ENCODE measurements at regions not wholly inside any gene's neighbourhood (a gene's known extent, or its start where the extent isn't known, plus 50 kb on each side); places are given as distances from the start of the nearest gene placed in this dataset.

GRCh38 chr16:51752438-51752995 lies 601.4 kb upstream of the SALL1 start:
- ChIA-PET POLR2A (no interaction called here), CTCF (no interaction called here), RAD21 (ENCODE audit: low non-redundant PET in 1 of 2, low total read pairs in 2 of 2, uncharacterized antibody in 2 of 2, unreplicated experiment in 2 of 2) (no interaction called here)
- Histone ChIP-seq H3K27me3 (ENCODE audit: insufficient read depth, low read length) (no peaks in the 10 kb centered on the region), H3K9me3 (ENCODE audit: control insufficient read depth in 1 of 2, insufficient read depth in 1 of 2, low read depth in 1 of 2, low read length in 2 of 2) (peaks cover 5 to 9% of the 10 kb centered on the region in 2 experiments; a peak in 2 of 4 replicates), H3K9ac (ENCODE audit: low read length) (no peak overlapping the region), H3K27ac (ENCODE audit: low read depth, low read length) (no peak overlapping the region), H3K4me2 (ENCODE audit: low read length) (no peak overlapping the region), H2AFZ (ENCODE audit: low read depth, low read length, poor library complexity, severe bottlenecking) (no peak overlapping the region), H3K36me3 (ENCODE audit: control insufficient read depth in 1 of 2, insufficient read depth in 2 of 2, low read length in 2 of 2) (no peaks in the 10 kb centered on the region), H3K4me3 (replicated peaks in 1 of 2; ENCODE audit: low read depth in 1 of 2, low read length in 2 of 2) (no peak overlapping the region), H3K79me2 (ENCODE audit: insufficient read depth, low read length) (no peaks in the 10 kb centered on the region), H4K20me1 (ENCODE audit: insufficient read depth) (no peaks in the 10 kb centered on the region), H3K9me2 (ENCODE audit: insufficient read depth) (no peaks in the 10 kb centered on the region), H3K4me1 (ENCODE audit: control insufficient read depth in 1 of 2, insufficient read depth in 2 of 2, low read length in 2 of 2) (no peaks in the 10 kb centered on the region)
- BruUV-seq (replicated peaks): no TSS peak
- no peak for TF ChIP-seq REST (IDR thresholded peaks at IDR 0.05; ENCODE audit: low read depth)
- TF ChIP-seq SIN3A (IDR thresholded peaks at IDR 0.05; ENCODE audit: low read depth): no peak
- TF ChIP-seq EZH2 (IDR thresholded peaks at IDR 0.05): no peak
- TF ChIP-seq ATF3 (IDR thresholded peaks at IDR 0.05): no peak
- no peak for TF ChIP-seq ZFX (IDR thresholded peaks at IDR 0.05)
- no peak for TF ChIP-seq SRF (IDR thresholded peaks at IDR 0.05; ENCODE audit: low read depth)
- TF ChIP-seq RAD21 (IDR thresholded peaks at IDR 0.05; ENCODE audit: low read depth): no peak
- TF ChIP-seq CBX3 (IDR thresholded peaks at IDR 0.05; ENCODE audit: low read depth): no peak
- TF ChIP-seq EGR1 (IDR thresholded peaks at IDR 0.05; ENCODE audit: low read depth): no peak
- TF ChIP-seq JUND (IDR thresholded peaks at IDR 0.05): no peak
- no peak for TF ChIP-seq ELF1 (IDR thresholded peaks at IDR 0.05; ENCODE audit: borderline replicate concordance, low read depth)
- no peak for TF ChIP-seq FOSL1 (IDR thresholded peaks at IDR 0.05; ENCODE audit: low read depth)
- no peak for TF ChIP-seq CEBPB (IDR thresholded peaks at IDR 0.05; ENCODE audit: low read depth)
- no peak for TF ChIP-seq EZH2phosphoT487 (IDR thresholded peaks at IDR 0.05; ENCODE audit: borderline replicate concordance)
- no peak for TF ChIP-seq ZBTB33 (IDR thresholded peaks at IDR 0.05; ENCODE audit: extremely low read depth, insufficient replicate concordance, low read length)
- no peak for TF ChIP-seq SP1 (IDR thresholded peaks at IDR 0.05; ENCODE audit: low read depth)
- no peak for TF ChIP-seq TCF7L2 (IDR thresholded peaks at IDR 0.05; ENCODE audit: borderline replicate concordance, extremely low read depth, insufficient read depth, insufficient read length)
- TF ChIP-seq ZNF274 (IDR thresholded peaks at IDR 0.05; ENCODE audit: low read depth, low read length): no peak
- TF ChIP-seq CTCF (IDR thresholded peaks at IDR 0.05 in 2 of 3, conservative IDR thresholded peaks at IDR 0.05 in 1 of 3; ENCODE audit: borderline replicate concordance in 1 of 3, insufficient read depth in 1 of 3, low read depth in 2 of 3, low read length in 2 of 3): no peak
- intact Hi-C loops (cut with micrococcal nuclease): no loop called here
- ATAC-seq (no peak), DNase-seq (ENCODE audit: low read depth, low spot score) (no peak)
